ENCODE measurements at regions not wholly inside any gene's neighbourhood (a gene's known extent, or its start where the extent isn't known, plus 50 kb on each side); places are given as distances from the start of the nearest gene placed in this dataset.

GRCh38 chr20:56957737-56958553 lies 308.5 kb downstream of the BMP7 start:
- no peak for DNase-seq (ENCODE audit: low read depth in 2 of 2)

- DNase-seq (ENCODE audit: low read depth in 2 of 2): no peak
Observed at GRCh38 chr20:56964901-56965300, 301.5 kb downstream of the BMP7 start.

GRCh38 chr20:56967916-56968315 lies 298.5 kb downstream of the BMP7 start:
- no peak for DNase-seq (ENCODE audit: low read depth in 2 of 2)

GRCh38 chr20:56968376-56969048 lies 297.9 kb downstream of the BMP7 start:
- no peak for DNase-seq (ENCODE audit: low read depth in 2 of 2)

- DNase-seq (ENCODE audit: low read depth in 2 of 2): peak; percentile 12 to 17
Observed at GRCh38 chr20:56974499-56975250, 291.8 kb downstream of the BMP7 start.

GRCh38 chr20:56975838-56976237 lies 290.6 kb downstream of the BMP7 start:
- DNase-seq (ENCODE audit: low read depth in 2 of 2): no peak

GRCh38 chr20:56976336-56976735 lies 290.1 kb downstream of the BMP7 start:
- no peak for DNase-seq (ENCODE audit: low read depth in 2 of 2)

GRCh38 chr20:56978475-56978874 lies 288.0 kb downstream of the BMP7 start:
- no peak for DNase-seq (ENCODE audit: low read depth in 2 of 2)

- DNase-seq (ENCODE audit: low read depth in 2 of 2): no peak
Observed at GRCh38 chr20:56979125-56979524, 287.3 kb downstream of the BMP7 start.

GRCh38 chr20:56981301-56981700 lies 285.1 kb downstream of the BMP7 start:
- no peak for DNase-seq (ENCODE audit: low read depth in 2 of 2)

- no peak for DNase-seq (ENCODE audit: low read depth in 2 of 2)
Observed at GRCh38 chr20:56983813-56984212, 282.6 kb downstream of the BMP7 start.

- no peak for DNase-seq (ENCODE audit: low read depth in 2 of 2)
Observed at GRCh38 chr20:56985066-56985685, 281.3 kb downstream of the BMP7 start.

- DNase-seq (ENCODE audit: low read depth in 2 of 2): no peak
Observed at GRCh38 chr20:56986476-56986875, 280.0 kb downstream of the BMP7 start.

GRCh38 chr20:56986931-56987720 lies 279.3 kb downstream of the BMP7 start:
- no peak for DNase-seq (ENCODE audit: low read depth in 2 of 2)

GRCh38 chr20:56987986-56988385 lies 278.5 kb downstream of the BMP7 start:
- no peak for DNase-seq (ENCODE audit: low read depth in 2 of 2)

- no peak for DNase-seq (ENCODE audit: low read depth in 2 of 2)
Observed at GRCh38 chr20:56988446-56988845, 278.0 kb downstream of the BMP7 start.

- no peak for DNase-seq (ENCODE audit: low read depth in 2 of 2)
Observed at GRCh38 chr20:56989516-56989915, 276.9 kb downstream of the BMP7 start.

- no peak for DNase-seq (ENCODE audit: low read depth in 2 of 2)
Observed at GRCh38 chr20:56993020-56993559, 273.4 kb downstream of the BMP7 start.

- no peak for DNase-seq (ENCODE audit: low read depth in 2 of 2)
Observed at GRCh38 chr20:56994006-56994405, 272.4 kb downstream of the BMP7 start.

GRCh38 chr20:56995149-56995548 lies 271.3 kb downstream of the BMP7 start:
- DNase-seq (ENCODE audit: low read depth in 2 of 2): no peak

- no peak for DNase-seq (ENCODE audit: low read depth in 2 of 2)
Observed at GRCh38 chr20:56995635-56996075, 270.8 kb downstream of the BMP7 start.

Measured in fibroblast of skin of left biceps (primary cell).